HepG2 (cell line): ENCODE measurements at regions not wholly inside any gene's neighbourhood (a gene's known extent, or its start where the extent isn't known, plus 50 kb on each side); places are given as distances from the start of the nearest gene placed in this dataset.

ENCODE experiments used
- ARNT2 ChIP-seq: sonication (generic); formaldehyde crosslinking; IDR thresholded peaks from 2 replicates; pipeline ENCODE4 v1.8.0; 2022; ENCODE audit warnings: mild to moderate bottlenecking, low read depth, missing genetic modification reagents, moderate library complexity
- DMAP1 ChIP-seq: IDR thresholded peaks from 2 replicates; pipeline ENCODE4 v1.6.1; 2016
- EP300 ChIP-seq, 3 experiments: sonication (generic) in 1 of 3; formaldehyde crosslinking in 1 of 3; IDR thresholded peaks; 2 replicates each; pipeline versions ENCODE4 v1.5.1 to v1.6.1; 2011 to 2020; ENCODE audit warnings: low read depth in 2 of 3, low read length in 2 of 3, borderline replicate concordance in 1 of 3, improper control_type of control experiment in 1 of 3, mild to moderate bottlenecking in 1 of 3, missing genetic modification reagents in 1 of 3, moderate library complexity in 1 of 3
- GPN1 ChIP-seq: sonication (generic); formaldehyde crosslinking; IDR thresholded peaks from 2 replicates; pipeline ENCODE4 v1.5.1; 2020; ENCODE audit warnings: missing genetic modification reagents, borderline replicate concordance
- MLLT10 ChIP-seq: sonication (generic); formaldehyde crosslinking; IDR thresholded peaks from 2 replicates; pipeline ENCODE4 v1.4.0; 2020; ENCODE audit warnings: missing genetic modification reagents
- PAX8 ChIP-seq: sonication (generic); formaldehyde crosslinking; IDR thresholded peaks from 2 replicates; pipeline ENCODE4 v1.8.0; 2022; ENCODE audit warnings: mild to moderate bottlenecking, missing genetic modification reagents, borderline replicate concordance
- POLR2G ChIP-seq: fragments of 200-400 bp; formaldehyde crosslinking; IDR thresholded peaks from 2 replicates; pipeline ENCODE4 v1.6.1; 2018; ENCODE audit warnings: mild to moderate bottlenecking, low read depth, low read length, moderate library complexity
- REXO4 ChIP-seq: sonication (generic); formaldehyde crosslinking; IDR thresholded peaks from 2 replicates; pipeline ENCODE4 v1.8.0; 2022; ENCODE audit warnings: missing genetic modification reagents, mild to moderate bottlenecking, borderline replicate concordance
- RORA ChIP-seq: sonication (generic); formaldehyde crosslinking; IDR thresholded peaks from 2 replicates; pipeline ENCODE4 v1.5.0; 2020; ENCODE audit warnings: mild to moderate bottlenecking, missing genetic modification reagents, moderate library complexity
- SCMH1 ChIP-seq: sonication (generic); formaldehyde crosslinking; IDR thresholded peaks from 2 replicates; pipeline ENCODE4 v1.9.0; 2021; ENCODE audit warnings: missing genetic modification reagents, mild to moderate bottlenecking, borderline replicate concordance
- SP140L ChIP-seq: sonication (generic); formaldehyde crosslinking; IDR thresholded peaks from 2 replicates; pipeline ENCODE4 v1.4.0; 2020; ENCODE audit warnings: missing genetic modification reagents, borderline replicate concordance
- TCF7L2 ChIP-seq: IDR thresholded peaks from 2 replicates; pipeline ENCODE4 v1.6.1; 2011; ENCODE audit warnings: mild to moderate bottlenecking, low read depth, low read length, moderate library complexity
- ZNF234 ChIP-seq: sonication (generic); formaldehyde crosslinking; conservative IDR thresholded peaks from 2 replicates; pipeline ENCODE4 v1.5.1; 2020; ENCODE audit warnings: mild to moderate bottlenecking, missing genetic modification reagents
- ZNF317 ChIP-seq: sonication (generic); formaldehyde crosslinking; IDR thresholded peaks from 2 replicates; pipeline ENCODE4 v1.5.0; 2020; ENCODE audit warnings: mild to moderate bottlenecking, missing genetic modification reagents
- ZNF496 ChIP-seq: sonication (generic); formaldehyde crosslinking; IDR thresholded peaks from 2 replicates; pipeline ENCODE4 v1.8.1; 2023; ENCODE audit warnings: mild to moderate bottlenecking, moderate library complexity, missing genetic modification reagents; ENCODE audit not compliant: insufficient replicate concordance
- ZNF549 ChIP-seq: sonication (generic); formaldehyde crosslinking; IDR thresholded peaks from 2 replicates; pipeline ENCODE4 v1.5.0; 2020; ENCODE audit warnings: missing genetic modification reagents
- ZNF556 ChIP-seq: sonication (generic); formaldehyde crosslinking; IDR thresholded peaks from 2 replicates; pipeline ENCODE4 v1.4.0; 2020; ENCODE audit warnings: mild to moderate bottlenecking, missing genetic modification reagents, borderline replicate concordance
- ZNF563 ChIP-seq: sonication (generic); formaldehyde crosslinking; IDR thresholded peaks from 2 replicates; pipeline ENCODE4 v1.8.0; 2022; ENCODE audit warnings: mild to moderate bottlenecking, moderate library complexity, missing genetic modification reagents
- ZNF776 ChIP-seq: sonication (generic); formaldehyde crosslinking; IDR thresholded peaks from 2 replicates; pipeline ENCODE4 v1.4.0; 2020; ENCODE audit warnings: mild to moderate bottlenecking, missing genetic modification reagents
- ZNF878 ChIP-seq: sonication (generic); formaldehyde crosslinking; IDR thresholded peaks from 2 replicates; pipeline ENCODE4 v1.8.1; 2023; ENCODE audit warnings: mild to moderate bottlenecking, missing genetic modification reagents, moderate library complexity
- TF ChIP-seq, protein P1 (sequence below): IDR thresholded peaks from 2 replicates; pipeline ENCODE4 v1.6.1; 2016; ENCODE audit warnings: missing biosample characterization, missing genetic modification reagents, low read depth
- TF ChIP-seq, protein P2 (sequence below): sonication (generic); formaldehyde crosslinking; IDR thresholded peaks from 2 replicates; pipeline ENCODE4 v1.4.0; 2020; ENCODE audit warnings: missing genetic modification reagents, mild to moderate bottlenecking, borderline replicate concordance
- TF ChIP-seq, protein P3 (sequence below): sonication (generic); formaldehyde crosslinking; IDR thresholded peaks from 2 replicates; pipeline ENCODE4 v1.5.1; 2020; ENCODE audit warnings: missing genetic modification reagents, mild to moderate bottlenecking, borderline replicate concordance

DNA sequence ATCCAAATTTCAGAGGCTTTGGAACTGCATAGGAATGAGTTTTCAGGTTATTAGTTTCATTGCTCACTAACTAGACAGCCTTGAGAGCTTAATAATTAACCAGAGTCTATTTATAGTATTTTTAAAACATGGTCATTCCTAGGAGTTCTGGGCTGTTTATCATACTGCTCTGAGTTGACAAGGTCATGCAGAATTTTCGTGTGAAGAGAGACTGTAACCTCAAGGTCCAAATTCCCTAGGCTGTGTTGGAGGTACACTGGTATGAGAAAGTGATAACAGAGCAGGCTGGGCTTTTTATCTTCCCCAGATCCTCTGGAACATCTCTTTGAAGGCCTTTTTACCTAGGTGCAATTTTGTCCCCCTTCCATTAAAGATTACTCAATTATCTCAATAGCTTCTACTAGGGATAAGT, 736.3 kb downstream of the LTN1 start (continued):
- peak; percentile 74 to 84 for TF ChIP-seq EP300 (IDR thresholded peaks at IDR 0.05; ENCODE audit: low read depth in 2 of 2, low read length in 2 of 2)
- peak; percentile 74; the same call in 1 of the 2 replicates for TF ChIP-seq EP300 (CRISPR knock-in tag; IDR thresholded peaks at IDR 0.05; ENCODE audit: borderline replicate concordance)
- no peak for TF ChIP-seq ZNF776 (CRISPR knock-in tag)
- peak; percentile 83 for TF ChIP-seq TCF7L2
- TF ChIP-seq SP140L (CRISPR knock-in tag) = no peak
- TF ChIP-seq SCMH1 (CRISPR knock-in tag) = no peak
- no peak for TF ChIP-seq ARNT2 (CRISPR knock-in tag)
- 0 out of 2 replicates have a peak, but pooled peaks have one; percentile 39 for TF ChIP-seq ZNF556
- no peak for TF ChIP-seq PAX8 (CRISPR knock-in tag)
- no peak for TF ChIP-seq RORA
- TF ChIP-seq POLR2G = no peak
- TF ChIP-seq MLLT10 (CRISPR knock-in tag) = no peak
- TF ChIP-seq ZNF878 (CRISPR knock-in tag) = no peak
- no peak for TF ChIP-seq ZNF317 (CRISPR knock-in tag)
- TF ChIP-seq GPN1 (CRISPR knock-in tag) = no peak
- TF ChIP-seq, protein P1, sequence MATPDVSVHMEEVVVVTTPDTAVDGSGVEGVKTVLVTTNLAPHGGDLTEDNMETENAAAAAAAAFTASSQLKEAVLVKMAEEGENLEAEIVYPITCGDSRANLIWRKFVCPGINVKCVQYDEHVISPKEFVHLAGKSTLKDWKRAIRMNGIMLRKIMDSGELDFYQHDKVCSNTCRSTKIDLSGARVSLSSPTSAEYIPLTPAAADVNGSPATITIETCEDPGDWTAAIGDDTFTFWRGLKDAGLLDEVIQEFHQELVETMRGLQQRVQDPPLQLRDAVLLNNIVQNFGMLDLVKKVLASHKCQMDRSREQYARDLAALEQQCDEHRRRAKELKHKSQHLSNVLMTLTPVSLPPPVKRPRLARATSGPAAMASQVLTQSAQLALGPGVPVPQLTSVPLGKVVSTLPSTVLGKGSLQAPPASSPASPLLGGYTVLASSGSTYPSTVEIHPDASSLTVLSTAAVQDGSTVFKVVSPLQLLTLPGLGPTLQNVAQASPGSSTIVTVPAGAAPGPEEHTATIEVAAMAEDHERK (CRISPR knock-in tag) = no peak
- no peak for TF ChIP-seq ZNF549 (CRISPR knock-in tag)
- no peak for TF ChIP-seq ZNF496 (CRISPR knock-in tag)
- TF ChIP-seq, protein P2, sequence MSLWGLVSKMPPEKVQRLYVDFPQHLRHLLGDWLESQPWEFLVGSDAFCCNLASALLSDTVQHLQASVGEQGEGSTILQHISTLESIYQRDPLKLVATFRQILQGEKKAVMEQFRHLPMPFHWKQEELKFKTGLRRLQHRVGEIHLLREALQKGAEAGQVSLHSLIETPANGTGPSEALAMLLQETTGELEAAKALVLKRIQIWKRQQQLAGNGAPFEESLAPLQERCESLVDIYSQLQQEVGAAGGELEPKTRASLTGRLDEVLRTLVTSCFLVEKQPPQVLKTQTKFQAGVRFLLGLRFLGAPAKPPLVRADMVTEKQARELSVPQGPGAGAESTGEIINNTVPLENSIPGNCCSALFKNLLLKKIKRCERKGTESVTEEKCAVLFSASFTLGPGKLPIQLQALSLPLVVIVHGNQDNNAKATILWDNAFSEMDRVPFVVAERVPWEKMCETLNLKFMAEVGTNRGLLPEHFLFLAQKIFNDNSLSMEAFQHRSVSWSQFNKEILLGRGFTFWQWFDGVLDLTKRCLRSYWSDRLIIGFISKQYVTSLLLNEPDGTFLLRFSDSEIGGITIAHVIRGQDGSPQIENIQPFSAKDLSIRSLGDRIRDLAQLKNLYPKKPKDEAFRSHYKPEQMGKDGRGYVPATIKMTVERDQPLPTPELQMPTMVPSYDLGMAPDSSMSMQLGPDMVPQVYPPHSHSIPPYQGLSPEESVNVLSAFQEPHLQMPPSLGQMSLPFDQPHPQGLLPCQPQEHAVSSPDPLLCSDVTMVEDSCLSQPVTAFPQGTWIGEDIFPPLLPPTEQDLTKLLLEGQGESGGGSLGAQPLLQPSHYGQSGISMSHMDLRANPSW (CRISPR knock-in tag) = no peak
- TF ChIP-seq, protein P3, sequence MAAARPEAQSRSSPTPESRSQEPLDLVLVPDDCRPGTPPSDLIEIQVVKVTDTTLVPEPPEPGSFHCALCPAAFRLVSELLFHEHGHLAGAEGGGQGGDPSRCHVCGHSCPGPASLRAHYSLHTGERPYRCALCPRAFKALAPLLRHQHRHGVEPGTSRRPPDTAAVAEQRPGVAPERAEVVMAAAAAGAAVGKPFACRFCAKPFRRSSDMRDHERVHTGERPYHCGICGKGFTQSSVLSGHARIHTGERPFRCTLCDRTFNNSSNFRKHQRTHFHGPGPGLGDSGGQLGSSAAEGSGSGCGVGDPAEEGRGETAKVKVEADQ (CRISPR knock-in tag) = no peak
- no peak for TF ChIP-seq ZNF234 (CRISPR knock-in tag)
- TF ChIP-seq ZNF563 (CRISPR knock-in tag) = no peak
- TF ChIP-seq REXO4 (CRISPR knock-in tag) = no peak
- TF ChIP-seq DMAP1 (CRISPR knock-in tag) = no peak
